OCI-LY7 (cell line): ENCODE measurements at regions not wholly inside any gene's neighbourhood (a gene's known extent, or its start where the extent isn't known, plus 50 kb on each side); places are given as distances from the start of the nearest gene placed in this dataset.

ENCODE experiments used
- BruUV-seq: library from RNA; stranded (reverse); fragments of 400-500 nt; replicated peaks from 2 replicates; lab custom pipeline; 2021; lab: Mats Ljungman, UMichigan
- CTCF ChIA-PET: fragments of 300-600 bp; sonication (Branson Sonifier 250); formaldehyde crosslinking; loops from one replicate; lab custom pipeline; 2022; ENCODE audit warnings: antibody characterized with exemption; ENCODE audit not compliant: unreplicated experiment; lab: Charles Lee
- POLR2A ChIA-PET: fragments of 300-600 bp; sonication (Branson Sonifier 250); formaldehyde crosslinking; loops from one replicate; lab custom pipeline; 2022; ENCODE audit warnings: antibody characterized with exemption; lab: Charles Lee
- DNase-seq: peaks from one replicate; pipeline ENCODE4 v3.0.0-alpha.2; 2015; ENCODE audit warnings: low spot score
- H2AFZ ChIP-seq: fragments of 200-600 bp; sonication (generic), shearing (Covaris generic); 2 replicates; pipeline ENCODE4 v1.6.1; 2014; ENCODE audit warnings: mild to moderate bottlenecking, antibody characterized with exemption, low read length, moderate library complexity
- H3K27ac ChIP-seq: fragments of 200-600 bp; sonication (generic); 2 replicates; pipeline ENCODE4 v1.5.1; 2014; ENCODE audit warnings: mixed run types, low read depth, mild to moderate bottlenecking, moderate library complexity, low read length, inconsistent platforms; ENCODE audit not compliant: poor library complexity, severe bottlenecking
- H3K36me3 ChIP-seq: fragments of 200-600 bp; sonication (generic); 2 replicates; pipeline ENCODE4 v1.6.1; 2014; ENCODE audit warnings: mild to moderate bottlenecking, antibody characterized with exemption, low read length, moderate library complexity, mixed read lengths; ENCODE audit not compliant: insufficient read depth
- H3K4me1 ChIP-seq: fragments of 200-600 bp; sonication (generic); 2 replicates; pipeline ENCODE4 v1.5.1; 2014; ENCODE audit warnings: mild to moderate bottlenecking, low read length; ENCODE audit not compliant: insufficient read depth, poor library complexity, severe bottlenecking
- H3K4me2 ChIP-seq: fragments of 200-600 bp; sonication (generic); 2 replicates; pipeline ENCODE4 v1.6.1; 2014; ENCODE audit warnings: mild to moderate bottlenecking, low read length
- H3K4me3 ChIP-seq: fragments of 200-600 bp; sonication (generic); 2 replicates; pipeline ENCODE4 v1.5.1; 2014; ENCODE audit warnings: mild to moderate bottlenecking, low read depth, low read length; ENCODE audit not compliant: poor library complexity, severe bottlenecking
- H3K79me2 ChIP-seq: fragments of 200-600 bp; sonication (generic); 2 replicates; pipeline ENCODE4 v1.6.1; 2016; ENCODE audit warnings: low read depth, mild to moderate bottlenecking, low read length, moderate library complexity, mixed read lengths; ENCODE audit not compliant: insufficient read depth
- H3K9me2 ChIP-seq: fragments of 200-600 bp; sonication (generic); 2 replicates; pipeline ENCODE4 v1.6.1; 2016; ENCODE audit warnings: mild to moderate bottlenecking, low read length, mixed read lengths; ENCODE audit not compliant: insufficient read depth
- H3K9me3 ChIP-seq: fragments of 200-600 bp; sonication (generic); 2 replicates; pipeline ENCODE4 v1.6.1; 2014; ENCODE audit warnings: mild to moderate bottlenecking, mixed run types, low read length, mixed read lengths
- H4K20me1 ChIP-seq: fragments of 200-600 bp; sonication (generic); 2 replicates; pipeline ENCODE4 v1.6.1; 2014; ENCODE audit warnings: mild to moderate bottlenecking, antibody characterized with exemption, low read length, moderate library complexity, mixed read lengths; ENCODE audit not compliant: insufficient read depth
- EZH2phosphoT487 ChIP-seq: fragments of 200-600 bp; sonication (generic); IDR thresholded peaks from 2 replicates; pipeline ENCODE4 v1.6.1; 2018; ENCODE audit warnings: low read depth, borderline replicate concordance, mild to moderate bottlenecking, mixed run types, antibody characterized with exemption, low read length, moderate library complexity, mixed read lengths
- intact Hi-C: fragments of 100-400 bp; cut with micrococcal nuclease; formaldehyde crosslinking; loops from one replicate; pipeline ENCODE4 v1.10.0; 2022; ENCODE audit not compliant: unreplicated experiment
- TF ChIP-seq, protein P1 (sequence below): fragments of 200-600 bp; sonication (generic); conservative IDR thresholded peaks from 2 replicates; pipeline ENCODE4 v1.5.1; 2014; ENCODE audit warnings: mild to moderate bottlenecking, antibody characterized with exemption, low read length, moderate library complexity, mixed read lengths

DNA sequence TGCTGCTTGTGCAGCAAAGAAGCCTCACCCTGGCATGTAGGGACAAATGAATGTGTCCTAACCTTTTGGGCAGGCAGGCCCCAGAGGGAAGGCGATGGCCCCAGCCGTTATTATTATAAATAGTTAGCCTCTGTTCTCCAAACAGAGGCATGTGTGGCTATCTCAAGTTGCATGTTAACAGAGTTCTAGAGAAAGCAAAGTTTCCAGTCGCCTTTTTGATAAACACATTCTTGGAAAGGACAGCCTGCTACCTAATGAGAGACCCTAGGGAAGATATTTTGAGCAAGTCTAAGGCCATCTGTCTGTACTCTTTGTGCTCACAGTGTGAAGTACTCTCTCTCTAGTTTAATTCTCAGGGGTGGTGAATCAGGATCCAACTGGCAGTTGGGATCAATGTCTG, 97.4 kb upstream of the FHL2 start:
- ChIA-PET CTCF (no interaction called here), POLR2A (no interaction called here)
- no peaks in the 10 kb centered on the region for H4K20me1 ChIP-seq
- no peak for DNase-seq
- no peaks in the 10 kb centered on the region for H3K9me2 ChIP-seq
- no peak overlapping the region for H3K27ac ChIP-seq
- no peak overlapping the region for H3K4me2 ChIP-seq
- H3K9me3 ChIP-seq: no peaks in the 10 kb centered on the region
- H3K36me3 ChIP-seq: no peaks in the 10 kb centered on the region
- H3K4me1 ChIP-seq: no peaks in the 10 kb centered on the region
- BruUV-seq: no TSS peak
- H2AFZ ChIP-seq: no peak overlapping the region
- H3K79me2 ChIP-seq: no peaks in the 10 kb centered on the region
- no peak overlapping the region for H3K4me3 ChIP-seq
- intact Hi-C loops: no loop called here
- TF ChIP-seq EZH2phosphoT487: no peak
- TF ChIP-seq, protein P1, sequence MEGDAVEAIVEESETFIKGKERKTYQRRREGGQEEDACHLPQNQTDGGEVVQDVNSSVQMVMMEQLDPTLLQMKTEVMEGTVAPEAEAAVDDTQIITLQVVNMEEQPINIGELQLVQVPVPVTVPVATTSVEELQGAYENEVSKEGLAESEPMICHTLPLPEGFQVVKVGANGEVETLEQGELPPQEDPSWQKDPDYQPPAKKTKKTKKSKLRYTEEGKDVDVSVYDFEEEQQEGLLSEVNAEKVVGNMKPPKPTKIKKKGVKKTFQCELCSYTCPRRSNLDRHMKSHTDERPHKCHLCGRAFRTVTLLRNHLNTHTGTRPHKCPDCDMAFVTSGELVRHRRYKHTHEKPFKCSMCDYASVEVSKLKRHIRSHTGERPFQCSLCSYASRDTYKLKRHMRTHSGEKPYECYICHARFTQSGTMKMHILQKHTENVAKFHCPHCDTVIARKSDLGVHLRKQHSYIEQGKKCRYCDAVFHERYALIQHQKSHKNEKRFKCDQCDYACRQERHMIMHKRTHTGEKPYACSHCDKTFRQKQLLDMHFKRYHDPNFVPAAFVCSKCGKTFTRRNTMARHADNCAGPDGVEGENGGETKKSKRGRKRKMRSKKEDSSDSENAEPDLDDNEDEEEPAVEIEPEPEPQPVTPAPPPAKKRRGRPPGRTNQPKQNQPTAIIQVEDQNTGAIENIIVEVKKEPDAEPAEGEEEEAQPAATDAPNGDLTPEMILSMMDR: no peak

DNA sequence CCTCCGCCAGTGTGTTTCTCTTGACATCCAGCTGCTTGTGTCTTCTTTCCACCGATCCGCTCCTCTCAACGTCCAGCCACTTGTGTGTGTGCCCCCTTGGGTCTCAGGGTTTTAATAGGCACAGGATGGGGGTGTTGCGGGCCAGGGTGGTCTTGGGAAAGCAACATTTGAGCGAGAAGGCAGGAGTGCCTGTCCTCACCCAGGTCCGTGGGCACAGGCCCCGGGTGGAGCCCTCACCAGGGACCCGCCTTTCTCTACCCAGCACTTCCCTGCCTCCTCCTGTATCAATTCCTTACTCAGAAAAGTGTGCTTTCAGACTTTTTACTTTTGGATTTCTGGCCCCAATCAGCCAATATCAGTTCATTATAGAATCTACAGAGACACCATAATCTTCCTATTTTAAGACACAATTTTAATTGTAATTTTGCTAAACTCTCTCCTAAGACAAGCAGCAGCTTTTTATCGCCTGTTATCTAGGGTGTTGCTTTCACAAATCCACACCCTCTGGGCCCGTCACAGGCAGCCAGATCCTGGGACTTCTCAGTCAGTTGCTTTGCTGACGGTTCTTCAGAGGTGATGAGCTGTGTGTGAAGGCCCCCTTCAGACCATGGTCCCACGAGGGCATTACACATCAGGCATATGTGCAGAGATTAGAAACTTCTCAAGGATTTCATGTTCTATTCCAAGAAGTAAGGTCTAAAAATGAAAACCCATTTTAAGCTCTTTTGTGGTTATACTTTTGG, 96.0 kb upstream of the FHL2 start:
- Histone ChIP-seq H3K27ac (no peak overlapping the region), H3K36me3 (no peaks in the 10 kb centered on the region), H4K20me1 (no peaks in the 10 kb centered on the region), H3K9me2 (no peaks in the 10 kb centered on the region), H3K4me3 (no peak overlapping the region), H3K4me2 (no peak overlapping the region), H3K4me1 (no peaks in the 10 kb centered on the region), H2AFZ (no peak overlapping the region), H3K79me2 (no peaks in the 10 kb centered on the region), H3K9me3 (no peaks in the 10 kb centered on the region)
- CTCF ChIA-PET: no interaction called here
- POLR2A ChIA-PET: no interaction called here
- BruUV-seq: no TSS peak
- no peak for DNase-seq
- intact Hi-C loops: no loop called here
- TF ChIP-seq, protein P1: no peak

DNA sequence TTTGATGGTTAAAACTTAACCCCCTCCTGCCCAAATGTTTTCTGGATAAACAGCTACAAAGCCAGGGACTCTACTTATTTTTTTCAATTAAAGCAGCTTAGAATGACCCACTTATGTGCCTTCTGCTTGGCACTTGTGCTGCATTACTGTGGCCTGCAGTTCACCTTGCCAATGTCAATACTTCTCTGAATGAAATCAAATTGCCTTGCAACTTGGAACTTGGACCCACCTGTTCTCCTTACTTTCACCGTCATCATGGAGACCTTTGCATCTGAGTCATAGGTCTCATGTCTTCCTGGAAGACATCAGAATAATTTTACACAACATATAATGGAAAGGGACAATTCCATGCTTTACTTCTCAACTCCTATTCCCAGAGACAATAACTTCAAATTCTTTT, 92.1 kb upstream of the FHL2 start:
- Histone ChIP-seq H3K4me3 (no peak overlapping the region), H3K4me2 (no peak overlapping the region), H4K20me1 (no peaks in the 10 kb centered on the region), H2AFZ (no peak overlapping the region), H3K36me3 (no peaks in the 10 kb centered on the region), H3K79me2 (no peaks in the 10 kb centered on the region), H3K27ac (no peak overlapping the region), H3K9me3 (no peaks in the 10 kb centered on the region), H3K9me2 (no peaks in the 10 kb centered on the region), H3K4me1 (no peaks in the 10 kb centered on the region)
- no TSS peak for BruUV-seq
- TF ChIP-seq, protein P1: no peak
- no peak for TF ChIP-seq EZH2phosphoT487
- intact Hi-C loops: no loop called here
- ChIA-PET POLR2A (no interaction called here), CTCF (no interaction called here)
- DNase-seq: no peak
